Pancreas (tissue), 10 donors: ENCODE measurements at regions not wholly inside any gene's neighbourhood (a gene's known extent, or its start where the extent isn't known, plus 50 kb on each side); places are given as distances from the start of the nearest gene placed in this dataset.
"Not testable (repeated sequence)": the region's sequence is repeated elsewhere in the genome, so short reads cannot be mapped to it uniquely, and the experiment has no call there.

ENCODE experiments used
- ATAC-seq, 4 donors: fragments of 200-7000 bp; cut with Tn5 transposase; one replicate each; pipeline versions ENCODE4 v1.8.0 to v1.9.1; 2020; ENCODE audit warnings: mild to moderate bottlenecking in 4 of 4, moderate library complexity in 4 of 4
- DNase-seq, 6 donors: peaks; one replicate each; pipeline ENCODE4 v3.0.0-alpha.2; 2020
- FAIRE-seq: peaks from 2 replicates; lab custom pipeline; 2012; peaks lifted over from hg19 to GRCh38; lab: Jason Lieb, UNC
- H3K27ac ChIP-seq, 4 donors: fragments of 200-600 bp; sonication (generic); 1 replicate in 3 of 4; 2 replicates in 1 of 4; pipeline versions ENCODE4 v1.5.0 to v1.8.0; 2020
- H3K27me3 ChIP-seq, 4 donors: fragments of 200-600 bp; one replicate each; pipeline ENCODE4 v1.8.0; 2021
- H3K36me3 ChIP-seq, 3 donors: fragments of 200-600 bp; sonication (generic) in 1 of 3; one replicate each; pipeline versions ENCODE4 v1.5.0 to v1.8.0; 2020 to 2021
- H3K4me1 ChIP-seq, 3 donors: fragments of 200-600 bp; one replicate each; pipeline ENCODE4 v1.8.0; 2021
- H3K4me3 ChIP-seq, 4 donors: fragments of 200-600 bp; sonication (generic) in 2 of 4; one replicate each; pipeline versions ENCODE4 v1.5.0 to v1.8.0; 2020 to 2021
- H3K9me3 ChIP-seq, 4 donors: fragments of 200-600 bp; one replicate each; pipeline ENCODE4 v1.8.0; 2021
- CTCF ChIP-seq, 4 donors: fragments of 200-600 bp; sonication (generic) in 3 of 4; IDR thresholded peaks; one replicate each; pipeline versions ENCODE4 v1.5.0 to v1.8.0; 2021; ENCODE audit warnings: antibody characterized with exemption in 4 of 4
- WGBS, 2 donors: extraction: QIAGEN DNeasy Blood & Tissue Kit; methylation state at CpG; one replicate each; pipeline ENCODE4 v1.1.7; 2013; 5-methylcytosine and 5-hydroxymethylcytosine counted together
- intact Hi-C, 3 donors: fragments of 100-400 bp; cut with DNase I; formaldehyde crosslinking; loops; one replicate each; pipeline versions ENCODE4 v1.11.1 to v1.14.2; 2022
- donor health status: healthy with polysubstance abuse.
- donor health status: DM: no; HTN: no; CAD: no; lungs with moderate emphysema.
- donor health status: DM: no; HTN: no; CAD: no.
- donor health status: control.
- donor health status: control.
- donor health status: Bipolar disorder and iron deficiency.
- donor health status: DM: yes; HTN: yes; CAD: no.
- donor health status: DM: no; HTN: no; CAD: no.
- donor health status: DM: no; HTN: no; CAD: no.
- donor health status: DM: yes; HTN: yes; CAD: no.

GRCh38 chrY:9158616-9159015 is 178.6 kb upstream of the TSPY4 start:
- no peak overlapping the region for H3K4me3 ChIP-seq
- no peaks in the 10 kb centered on the region for H3K4me1 ChIP-seq
- H3K27ac ChIP-seq = no peak overlapping the region
- H3K9me3 ChIP-seq = no peaks in the 10 kb centered on the region
- H3K27me3 ChIP-seq = no peaks in the 10 kb centered on the region
- WGBS, 2 donors = 15% methylated on average over 1 of the region's 1 CpG; no CpG with 5 or more reads in 1 of the 2 donors
- intact Hi-C loops = no loop called here
- ATAC-seq (no peak), FAIRE-seq (no peak), DNase-seq (no peak)
- TF ChIP-seq CTCF (IDR thresholded peaks at IDR 0.05) = no peak
- no peaks in the 10 kb centered on the region for H3K36me3 ChIP-seq

- ATAC-seq, FAIRE-seq, H3K27me3 ChIP-seq, H3K36me3 ChIP-seq, intact Hi-C loops, H3K4me3 ChIP-seq, H3K27ac ChIP-seq, H3K9me3 ChIP-seq, H3K4me1 ChIP-seq, DNase-seq: not testable (repeated sequence)
- WGBS, 2 donors = 83% methylated on average over 3 of the region's 3 CpGs; no CpG with 5 or more reads in 1 of the 2 donors
These were observed 176.9 kb upstream of the TSPY4 start for GRCh38 chrY:9160331-9160730.

- FAIRE-seq, H3K27me3 ChIP-seq, H3K27ac ChIP-seq, H3K4me3 ChIP-seq, H3K36me3 ChIP-seq, H3K4me1 ChIP-seq, intact Hi-C loops, ATAC-seq, H3K9me3 ChIP-seq, DNase-seq: not testable (repeated sequence)
- WGBS, 2 donors = 41% methylated on average over 3 of the region's 3 CpGs; no CpG with 5 or more reads in 1 of the 2 donors
These were observed 176.3 kb upstream of the TSPY4 start for GRCh38 chrY:9160976-9161375.

GRCh38 chrY:9161990-9162389 is 175.3 kb upstream of the TSPY4 start:
- FAIRE-seq, H3K9me3 ChIP-seq, H3K4me1 ChIP-seq, ATAC-seq, H3K36me3 ChIP-seq, DNase-seq, H3K4me3 ChIP-seq, intact Hi-C loops, H3K27me3 ChIP-seq, H3K27ac ChIP-seq: not testable (repeated sequence)

- H3K4me1 ChIP-seq, H3K36me3 ChIP-seq, FAIRE-seq, H3K9me3 ChIP-seq, DNase-seq, H3K27ac ChIP-seq, intact Hi-C loops, H3K4me3 ChIP-seq, ATAC-seq, H3K27me3 ChIP-seq: not testable (repeated sequence)
These were observed 174.8 kb upstream of the TSPY4 start for GRCh38 chrY:9162424-9162823.

- H3K9me3 ChIP-seq, H3K4me1 ChIP-seq, H3K27me3 ChIP-seq, H3K27ac ChIP-seq, intact Hi-C loops, H3K36me3 ChIP-seq, ATAC-seq, DNase-seq, FAIRE-seq, H3K4me3 ChIP-seq: not testable (repeated sequence)
- 83% methylated on average over 1 of the region's 1 CpG; no CpG with 5 or more reads in 1 of the 2 donors for WGBS, 2 donors
These were observed 159.6 kb upstream of the TSPY4 start for GRCh38 chrY:9177641-9178040.

- H3K27ac ChIP-seq, H3K27me3 ChIP-seq, H3K4me1 ChIP-seq, H3K9me3 ChIP-seq, H3K4me3 ChIP-seq, DNase-seq, intact Hi-C loops, FAIRE-seq, H3K36me3 ChIP-seq, ATAC-seq: not testable (repeated sequence)
- 30% methylated on average over 2 of the region's 2 CpGs; no CpG with 5 or more reads in 1 of the 2 donors for WGBS, 2 donors
These were observed 152.4 kb upstream of the TSPY4 start for GRCh38 chrY:9184827-9185226.

- DNase-seq, H3K36me3 ChIP-seq, intact Hi-C loops, H3K4me3 ChIP-seq, H3K9me3 ChIP-seq, H3K27me3 ChIP-seq, ATAC-seq, H3K27ac ChIP-seq, FAIRE-seq, H3K4me1 ChIP-seq: not testable (repeated sequence)
- WGBS, 2 donors = 25% methylated on average over 1 of the region's 1 CpG; no CpG with 5 or more reads in 1 of the 2 donors
These were observed 130.2 kb upstream of the TSPY4 start for GRCh38 chrY:9207082-9207481.
